Naive thymus-derived CD4-positive, alpha-beta T cell (primary cell): ENCODE measurements at regions not wholly inside any gene's neighbourhood (a gene's known extent, or its start where the extent isn't known, plus 50 kb on each side); places are given as distances from the start of the nearest gene placed in this dataset.

Experiments
- ATAC-seq: fragments of 150-1000 bp; cut with Tn5 transposase; 2 replicates; pipeline ENCODE4 v1.10.0; 2021; ENCODE audit warnings: mild to moderate bottlenecking, moderate library complexity
- CTCF ChIA-PET: fragments of 350-600 bp; sonication (Branson Sonifier 250); formaldehyde crosslinking; loops from one replicate; lab custom pipeline; 2021; ENCODE audit warnings: antibody characterized with exemption; lab: Charles Lee
- POLR2A ChIA-PET: fragments of 350-600 bp; sonication (Branson Sonifier 250); formaldehyde crosslinking; loops from one replicate; lab custom pipeline; 2021; ENCODE audit warnings: antibody characterized with exemption, inconsistent platforms; lab: Charles Lee
- DNase-seq, 9 donors: peaks; one replicate each; pipeline versions ENCODE4 v3.0.0 to v3.0.0-alpha.2; 2020 to 2022; ENCODE audit warnings: mixed read lengths in 1 of 9
- H3K27ac ChIP-seq: one replicate; pipeline ENCODE4 v1.7.0; 2013; ENCODE audit warnings: mild to moderate bottlenecking, low read depth, low read length, moderate library complexity
- H3K27me3 ChIP-seq, 2 donors: one replicate each; pipeline ENCODE4 v1.7.0; 2013; ENCODE audit warnings: low read length in 2 of 2, mild to moderate bottlenecking in 2 of 2, moderate library complexity in 2 of 2; ENCODE audit not compliant: control insufficient read depth in 2 of 2, insufficient read depth in 2 of 2
- H3K36me3 ChIP-seq, 3 experiments: 1 replicate in 2 of 3; 2 replicates in 1 of 3; pipeline ENCODE4 v1.7.0; 2013; ENCODE audit warnings: low read length in 3 of 3, mild to moderate bottlenecking in 3 of 3, moderate library complexity in 1 of 3; ENCODE audit not compliant: insufficient read depth in 3 of 3, control insufficient read depth in 2 of 3
- H3K4me1 ChIP-seq, 2 donors: one replicate each; pipeline ENCODE4 v1.7.0; 2013; ENCODE audit warnings: low read length in 2 of 2, mild to moderate bottlenecking in 2 of 2, moderate library complexity in 1 of 2; ENCODE audit not compliant: control insufficient read depth in 2 of 2, insufficient read depth in 2 of 2
- H3K4me3 ChIP-seq: 2 replicates; pipeline ENCODE4 v1.7.0; 2013; ENCODE audit warnings: mild to moderate bottlenecking, low read length
- H3K9me3 ChIP-seq, 3 experiments: 1 replicate in 2 of 3; 2 replicates in 1 of 3; pipeline ENCODE4 v1.7.0; 2013; ENCODE audit warnings: low read length in 3 of 3; ENCODE audit not compliant: control insufficient read depth in 2 of 3
- H3K27ac Mint-ChIP-seq, 9 donors: one replicate each; pipeline ENCODE4 v1.8.0; 2020 to 2022; ENCODE audit warnings: mixed read lengths in 9 of 9, mild to moderate bottlenecking in 8 of 9, moderate library complexity in 5 of 9, inconsistent platforms in 2 of 9
- H3K27me3 Mint-ChIP-seq, 5 donors: one replicate each; pipeline ENCODE4 v1.8.0; 2021 to 2022; ENCODE audit warnings: mixed read lengths in 5 of 5, mild to moderate bottlenecking in 1 of 5
- H3K36me3 Mint-ChIP-seq, 5 donors: one replicate each; pipeline ENCODE4 v1.8.0; 2020 to 2022; ENCODE audit warnings: mixed read lengths in 5 of 5, mild to moderate bottlenecking in 3 of 5, inconsistent platforms in 1 of 5
- H3K4me1 Mint-ChIP-seq, 7 donors: one replicate each; pipeline ENCODE4 v1.8.0; 2020 to 2022; ENCODE audit warnings: mixed read lengths in 7 of 7, mild to moderate bottlenecking in 3 of 7, inconsistent platforms in 1 of 7
- H3K4me3 Mint-ChIP-seq, 10 donors: one replicate each; pipeline ENCODE4 v1.8.0; 2020 to 2022; ENCODE audit warnings: mild to moderate bottlenecking in 10 of 10, mixed read lengths in 10 of 10, moderate library complexity in 6 of 10, inconsistent platforms in 2 of 10
- H3K9me3 Mint-ChIP-seq, 11 donors: one replicate each; pipeline ENCODE4 v1.8.0; 2020 to 2022; ENCODE audit warnings: mixed read lengths in 11 of 11, mild to moderate bottlenecking in 4 of 11, inconsistent platforms in 1 of 11, moderate library complexity in 1 of 11
- intact Hi-C, 2 donors: fragments of 100-400 bp; cut with micrococcal nuclease; formaldehyde crosslinking; loops; one replicate each; pipeline ENCODE4 v1.15.1; 2023

GRCh38 chr1:95558791-95559190 is 324.8 kb downstream of the RWDD3 start:
- no peaks in the 10 kb centered on the region for H3K4me1 ChIP-seq
- H3K27me3 Mint-ChIP-seq = no peaks in the 10 kb centered on the region
- H3K27me3 ChIP-seq = no peaks in the 10 kb centered on the region
- H3K36me3 ChIP-seq = no peaks in the 10 kb centered on the region
- no peak overlapping the region for H3K4me3 ChIP-seq
- H3K9me3 ChIP-seq = no peaks in the 10 kb centered on the region
- DNase-seq (no peak), ATAC-seq (no peak)
- no peak overlapping the region for H3K27ac ChIP-seq
- H3K4me3 Mint-ChIP-seq = no peak overlapping the region
- peaks cover 4 to 49% (median 12%) of the 10 kb centered on the region in 11 donors for H3K9me3 Mint-ChIP-seq
- H3K27ac Mint-ChIP-seq = no peak overlapping the region
- H3K4me1 Mint-ChIP-seq = no peaks in the 10 kb centered on the region
- H3K36me3 Mint-ChIP-seq = no peaks in the 10 kb centered on the region
- CTCF ChIA-PET = no interaction called here
- intact Hi-C loops = no loop called here
- POLR2A ChIA-PET = no interaction called here

- no peak overlapping the region for H3K4me3 Mint-ChIP-seq
- H3K27ac ChIP-seq = no peak overlapping the region
- H3K9me3 ChIP-seq = no peaks in the 10 kb centered on the region
- H3K27ac Mint-ChIP-seq = no peak overlapping the region
- DNase-seq (no peak), ATAC-seq (no peak)
- H3K4me1 Mint-ChIP-seq = no peaks in the 10 kb centered on the region
- H3K36me3 ChIP-seq = no peaks in the 10 kb centered on the region
- no peaks in the 10 kb centered on the region for H3K36me3 Mint-ChIP-seq
- CTCF ChIA-PET = no interaction called here
- H3K27me3 Mint-ChIP-seq = no peaks in the 10 kb centered on the region
- POLR2A ChIA-PET = no interaction called here
- H3K9me3 Mint-ChIP-seq = peaks cover 4 to 38% (median 14%) of the 10 kb centered on the region in 11 donors
- H3K4me1 ChIP-seq = no peaks in the 10 kb centered on the region
- H3K4me3 ChIP-seq = no peak overlapping the region
- no peaks in the 10 kb centered on the region for H3K27me3 ChIP-seq
- intact Hi-C loops = no loop called here
Measured at GRCh38 chr1:95561346-95561745, 327.3 kb downstream of the RWDD3 start.

- H3K4me1 ChIP-seq = no peaks in the 10 kb centered on the region
- Mint-ChIP-seq H3K36me3 (no peaks in the 10 kb centered on the region), H3K9me3 (peaks cover 4 to 32% (median 13%) of the 10 kb centered on the region in 11 donors), H3K27ac (no peak overlapping the region), H3K4me1 (no peaks in the 10 kb centered on the region), H3K27me3 (no peaks in the 10 kb centered on the region), H3K4me3 (no peak overlapping the region)
- H3K27me3 ChIP-seq = no peaks in the 10 kb centered on the region
- ChIA-PET POLR2A (no interaction called here), CTCF (no interaction called here)
- H3K27ac ChIP-seq = no peak overlapping the region
- no peaks in the 10 kb centered on the region for H3K36me3 ChIP-seq
- intact Hi-C loops = no loop called here
- DNase-seq (no peak), ATAC-seq (no peak)
- no peak overlapping the region for H3K4me3 ChIP-seq
- H3K9me3 ChIP-seq = no peaks in the 10 kb centered on the region
Measured at GRCh38 chr1:95562230-95562629, 328.2 kb downstream of the RWDD3 start.

- no peaks in the 10 kb centered on the region for H3K36me3 ChIP-seq
- ATAC-seq = no peak
- intact Hi-C loops = no loop called here
- Mint-ChIP-seq H3K27me3 (no peaks in the 10 kb centered on the region), H3K36me3 (no peaks in the 10 kb centered on the region), H3K4me1 (no peaks in the 10 kb centered on the region), H3K9me3 (peaks cover 0 to 17% (median 6%) of the 10 kb centered on the region in 11 donors), H3K4me3 (no peak overlapping the region), H3K27ac (no peak overlapping the region)
- POLR2A ChIA-PET = no interaction called here
- H3K4me3 ChIP-seq = no peak overlapping the region
- H3K27ac ChIP-seq = no peak overlapping the region
- H3K27me3 ChIP-seq = no peaks in the 10 kb centered on the region
- H3K4me1 ChIP-seq = no peaks in the 10 kb centered on the region
- DNase-seq = no peak
- no peaks in the 10 kb centered on the region for H3K9me3 ChIP-seq
- CTCF ChIA-PET = no interaction called here
Measured at GRCh38 chr1:95572002-95572401, 338.0 kb downstream of the RWDD3 start.

- intact Hi-C loops = no loop called here
- CTCF ChIA-PET = no interaction called here
- Histone ChIP-seq H3K9me3 (no peaks in the 10 kb centered on the region), H3K4me3 (no peak overlapping the region), H3K27me3 (no peaks in the 10 kb centered on the region), H3K27ac (no peak overlapping the region), H3K4me1 (no peaks in the 10 kb centered on the region), H3K36me3 (no peaks in the 10 kb centered on the region)
- Mint-ChIP-seq H3K4me1 (no peaks in the 10 kb centered on the region), H3K27me3 (no peaks in the 10 kb centered on the region), H3K4me3 (no peak overlapping the region), H3K36me3 (no peaks in the 10 kb centered on the region), H3K27ac (no peak overlapping the region), H3K9me3 (peaks cover 0 to 18% (median 6%) of the 10 kb centered on the region in 11 donors)
- DNase-seq (no peak), ATAC-seq (no peak)
- POLR2A ChIA-PET = no interaction called here
Measured at GRCh38 chr1:95572962-95573361, 339.0 kb downstream of the RWDD3 start.

- peaks cover 0 to 18% (median 6%) of the 10 kb centered on the region in 11 donors for H3K9me3 Mint-ChIP-seq
- no peak overlapping the region for H3K27ac Mint-ChIP-seq
- H3K27me3 ChIP-seq = no peaks in the 10 kb centered on the region
- ChIA-PET POLR2A (no interaction called here), CTCF (no interaction called here)
- H3K27me3 Mint-ChIP-seq = no peaks in the 10 kb centered on the region
- H3K4me3 Mint-ChIP-seq = no peak overlapping the region
- DNase-seq = no peak
- no peaks in the 10 kb centered on the region for H3K36me3 ChIP-seq
- no peak overlapping the region for H3K4me3 ChIP-seq
- no peaks in the 10 kb centered on the region for H3K9me3 ChIP-seq
- no peaks in the 10 kb centered on the region for H3K4me1 ChIP-seq
- ATAC-seq = no peak
- no peaks in the 10 kb centered on the region for H3K36me3 Mint-ChIP-seq
- intact Hi-C loops = no loop called here
- no peak overlapping the region for H3K27ac ChIP-seq
- H3K4me1 Mint-ChIP-seq = no peaks in the 10 kb centered on the region
Measured at GRCh38 chr1:95575291-95575690, 341.3 kb downstream of the RWDD3 start.

GRCh38 chr1:95578462-95578861 is 344.5 kb downstream of the RWDD3 start:
- Histone ChIP-seq H3K9me3 (no peaks in the 10 kb centered on the region), H3K4me1 (no peaks in the 10 kb centered on the region), H3K36me3 (no peaks in the 10 kb centered on the region), H3K4me3 (no peak overlapping the region), H3K27me3 (no peaks in the 10 kb centered on the region), H3K27ac (no peak overlapping the region)
- CTCF ChIA-PET = no interaction called here
- H3K27me3 Mint-ChIP-seq = no peaks in the 10 kb centered on the region
- ATAC-seq (no peak), DNase-seq (no peak)
- peaks cover 0 to 18% (median 6%) of the 10 kb centered on the region in 11 donors for H3K9me3 Mint-ChIP-seq
- H3K36me3 Mint-ChIP-seq = no peaks in the 10 kb centered on the region
- no peaks in the 10 kb centered on the region for H3K4me1 Mint-ChIP-seq
- H3K27ac Mint-ChIP-seq = no peak overlapping the region
- POLR2A ChIA-PET = no interaction called here
- intact Hi-C loops = no loop called here
- no peak overlapping the region for H3K4me3 Mint-ChIP-seq
